Stimulated activated CD4-positive, alpha-beta T cell treated with anti-CD3 and anti-CD28 coated beads, Interleukin-15, amount 100 ng/mL, for 48 hours (primary cell): ENCODE measurements at regions not wholly inside any gene's neighbourhood (a gene's known extent, or its start where the extent isn't known, plus 50 kb on each side); places are given as distances from the start of the nearest gene placed in this dataset.
A peak's percentile ranks its signal among the peaks of the same experiment; 100 is the strongest.
"Not testable (repeated sequence)": the region's sequence is repeated elsewhere in the genome, so short reads cannot be mapped to it uniquely, and the experiment has no call there.

Experiments used
- DNase-seq, 2 donors: peaks; one replicate each; pipeline ENCODE4 v3.0.0-alpha.2; 2020; ENCODE audit warnings: low read depth in 2 of 2

DNA sequence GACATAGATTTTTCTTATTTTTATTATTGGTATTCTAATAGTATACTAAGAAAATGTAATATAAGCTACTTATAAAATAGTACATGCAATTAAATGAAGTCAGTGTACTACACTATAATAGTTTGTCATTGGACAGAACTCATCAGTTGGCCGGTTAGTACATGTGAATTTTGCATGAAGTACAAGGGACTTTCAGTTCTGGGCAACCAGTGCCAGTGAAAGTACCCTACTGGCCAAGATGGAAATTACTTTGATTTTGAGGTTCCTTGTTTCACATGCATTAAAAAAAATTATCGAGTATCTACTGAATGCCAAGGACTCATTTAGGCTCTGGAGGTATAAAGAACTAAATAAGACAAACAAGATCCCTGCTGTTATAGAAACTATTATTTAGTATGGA is 213.4 kb upstream of the ELL2 start:
- DNase-seq: no peak

DNA sequence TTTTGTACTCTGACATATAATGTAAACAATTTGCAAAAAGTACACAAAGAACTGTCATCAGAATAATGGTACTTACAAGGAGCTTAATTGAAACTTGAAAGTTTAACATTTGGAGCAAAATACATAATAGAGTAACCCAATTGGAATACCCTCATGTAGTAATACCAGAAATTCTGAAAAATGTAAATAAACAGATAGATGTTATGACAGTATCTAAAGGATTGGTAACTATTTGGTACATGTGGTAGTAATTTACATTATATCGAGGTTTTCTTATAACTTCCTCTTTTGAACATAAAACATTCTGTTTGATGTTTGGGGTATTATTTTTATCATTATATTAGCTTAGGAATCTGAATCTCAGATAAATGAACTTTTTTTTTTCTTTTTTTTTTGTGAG is 211.7 kb upstream of the ELL2 start:
- DNase-seq: no peak

DNA sequence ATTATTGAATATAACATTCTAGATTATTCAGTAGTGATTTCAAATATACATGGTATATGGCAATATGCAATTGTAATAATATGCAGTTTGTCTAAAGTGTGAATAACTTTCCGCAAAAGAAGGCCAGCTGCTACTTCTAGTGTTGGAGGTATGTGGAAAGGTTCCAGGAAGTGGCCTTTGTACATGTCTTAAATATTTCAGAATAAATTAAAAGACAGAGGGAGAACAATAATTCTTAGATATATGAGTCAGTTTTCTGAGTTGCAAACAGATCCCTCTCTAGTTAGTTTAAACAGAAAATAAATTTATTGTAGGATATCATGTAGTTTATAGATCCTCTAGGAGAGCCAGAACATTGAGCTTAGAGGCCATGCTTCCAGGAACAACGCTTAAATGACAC is 210.8 kb upstream of the ELL2 start:
- DNase-seq: no peak

DNA sequence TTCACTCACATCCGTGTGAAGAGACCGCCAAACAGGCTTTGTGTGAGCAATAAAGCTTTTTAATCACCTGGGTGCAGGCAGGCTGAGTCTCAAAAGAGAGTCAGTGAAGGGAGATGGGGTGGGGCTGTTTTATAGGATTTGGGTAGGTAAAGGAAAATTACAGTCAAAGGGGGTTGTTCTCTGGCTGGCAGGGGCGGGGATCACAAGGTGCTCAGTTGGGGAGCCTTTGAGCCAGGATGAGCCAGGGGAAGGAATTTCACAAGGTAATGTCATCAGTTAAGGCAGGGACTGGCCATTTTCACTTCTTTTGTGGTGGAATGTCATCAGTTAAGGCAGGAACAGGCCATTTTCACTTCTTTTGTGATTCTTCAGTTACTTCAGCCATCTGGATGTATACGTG is 210.3 kb upstream of the ELL2 start:
- DNase-seq: not testable (repeated sequence)

DNA sequence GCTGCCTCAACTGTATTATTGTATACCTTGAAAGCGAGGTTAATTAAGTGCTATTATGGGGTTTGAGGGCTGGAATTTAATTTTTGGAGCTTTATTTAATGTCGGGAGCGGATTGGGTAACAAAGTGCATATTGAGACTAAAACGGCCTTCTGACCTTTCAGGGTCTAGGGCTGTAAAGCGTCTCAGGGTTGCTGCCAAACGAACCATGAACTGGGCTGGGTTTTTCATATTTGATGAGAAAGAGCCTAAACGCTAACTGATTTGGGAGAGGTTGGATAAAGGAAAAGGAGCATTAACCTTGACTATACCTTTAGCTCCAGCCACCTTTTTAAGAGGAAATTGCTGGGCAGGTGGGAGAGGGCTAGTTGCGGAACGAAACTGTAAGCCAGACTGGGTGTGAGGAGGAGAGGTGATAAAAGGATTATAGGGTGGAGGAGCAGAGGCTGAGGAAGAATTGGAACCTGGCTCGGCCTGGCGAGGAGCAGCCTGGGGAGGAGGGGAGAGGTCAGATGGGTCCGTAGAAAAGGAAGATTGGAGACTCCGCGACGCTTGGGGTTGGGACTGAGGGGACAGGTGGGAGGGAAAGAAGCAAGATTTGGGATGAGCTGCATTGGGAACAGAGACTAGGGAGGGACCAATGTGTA is 209.0 kb upstream of the ELL2 start:
- not testable (repeated sequence) for DNase-seq

DNA sequence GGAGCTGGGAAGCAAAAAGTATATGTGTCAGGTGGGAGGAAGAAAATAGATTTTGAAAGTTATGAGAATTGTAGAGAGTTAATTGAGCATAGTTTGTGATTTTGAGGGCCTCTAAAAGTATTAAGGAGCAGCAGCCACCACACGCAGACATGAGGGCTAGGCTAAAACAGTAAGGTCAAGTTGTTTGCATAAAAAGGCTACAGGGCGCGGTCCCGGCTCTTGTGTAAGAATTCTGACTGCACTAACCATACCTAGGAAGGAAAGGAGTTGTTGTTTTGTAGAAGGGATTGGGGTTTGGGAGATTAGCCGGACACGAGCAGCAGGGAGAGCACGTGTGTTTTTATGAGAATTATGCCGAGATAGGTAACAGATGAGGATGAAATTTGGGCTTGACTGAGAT is 207.2 kb upstream of the ELL2 start:
- not testable (repeated sequence) for DNase-seq

DNA sequence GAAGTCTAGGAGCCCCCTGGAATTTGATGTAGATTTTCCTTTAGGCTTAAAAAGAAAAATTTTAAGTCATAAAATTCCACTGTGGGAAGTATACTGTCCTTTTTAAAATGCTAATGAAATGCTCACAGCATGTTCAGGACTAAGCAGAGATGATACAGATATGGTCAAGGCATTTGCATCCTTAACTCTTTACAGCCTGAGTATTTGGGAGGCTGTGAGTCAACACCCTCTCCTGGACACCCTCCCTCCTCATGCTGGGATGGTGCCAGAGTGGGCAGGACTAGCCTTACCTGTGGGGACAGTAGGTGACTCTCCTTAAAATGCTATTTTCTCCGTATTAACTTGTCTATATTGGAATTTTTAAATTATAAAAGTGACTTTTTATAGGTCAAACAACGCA is 197.4 kb upstream of the ELL2 start:
- no peak for DNase-seq

DNA sequence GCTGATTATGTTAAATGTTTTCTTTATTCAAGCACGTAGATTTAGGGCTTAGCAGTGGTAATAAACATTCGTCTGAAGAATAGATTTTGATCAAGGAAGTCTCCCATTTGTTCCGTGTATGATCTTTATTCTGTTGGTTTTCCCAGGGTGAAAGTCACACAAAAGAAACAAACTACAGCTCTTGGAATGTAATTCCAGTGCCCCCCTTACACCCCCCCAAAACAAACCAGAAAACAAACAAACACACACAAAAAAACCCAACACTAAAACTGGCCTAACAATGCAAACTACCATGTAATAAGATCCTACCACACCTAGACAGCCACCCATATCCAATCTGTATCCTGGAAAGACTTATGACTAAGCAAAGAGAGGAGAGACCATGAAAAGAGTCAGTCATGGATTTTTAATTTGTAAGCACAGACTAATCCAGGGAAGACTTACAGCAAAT is 196.2 kb upstream of the ELL2 start:
- no peak for DNase-seq

DNA sequence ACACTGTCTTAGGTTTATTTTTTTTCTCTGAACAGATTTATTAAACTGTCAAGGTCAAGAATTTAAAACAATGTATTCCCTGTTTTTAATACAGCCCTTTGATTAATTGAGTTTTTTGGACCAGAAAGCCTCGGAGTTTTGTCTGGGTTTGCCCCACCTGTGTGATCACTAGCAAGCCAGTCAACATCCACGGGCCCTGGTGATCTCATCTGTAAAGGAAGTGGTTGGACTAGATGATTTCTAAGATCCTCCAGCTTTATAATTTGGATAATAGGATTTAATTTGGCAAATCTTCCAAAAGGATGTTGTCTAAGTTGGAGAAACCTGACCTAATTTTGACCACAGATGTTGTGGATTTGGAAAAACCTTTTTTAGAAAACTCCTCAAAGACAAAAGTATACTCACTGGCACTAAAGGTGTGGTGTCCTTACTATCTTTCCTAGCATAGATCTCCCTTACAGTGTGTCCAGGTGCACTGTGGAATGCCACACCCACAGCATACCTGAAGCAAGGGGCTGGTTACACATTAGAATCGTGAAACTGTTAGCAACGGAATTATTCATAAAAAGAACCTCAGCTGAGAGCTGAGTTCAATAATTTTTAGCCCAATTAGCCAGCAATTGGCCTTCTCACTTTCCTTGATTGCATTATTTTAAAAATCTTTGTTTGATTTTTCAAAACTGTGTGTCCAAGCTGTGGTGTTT is 195.6 kb upstream of the ELL2 start:
- DNase-seq: no peak

DNA sequence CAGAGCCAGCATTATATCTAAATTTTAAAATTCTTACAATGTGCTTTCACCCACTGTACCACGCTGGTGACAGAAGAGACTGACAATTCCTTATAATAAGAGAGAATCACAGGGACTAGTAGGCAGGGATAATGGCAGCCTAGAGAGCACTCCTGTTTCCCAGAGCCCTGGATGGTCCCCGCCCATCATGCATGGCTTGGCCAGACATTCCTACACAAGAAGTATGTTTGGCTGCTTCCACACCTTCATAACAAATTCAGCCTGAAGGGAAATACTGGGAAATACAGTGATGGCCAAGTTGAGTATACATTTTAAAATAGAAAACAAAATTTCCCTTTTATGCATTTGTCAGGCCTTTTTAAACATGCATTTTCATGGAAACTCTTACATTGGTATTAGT is 193.5 kb upstream of the ELL2 start:
- DNase-seq: no peak

DNA sequence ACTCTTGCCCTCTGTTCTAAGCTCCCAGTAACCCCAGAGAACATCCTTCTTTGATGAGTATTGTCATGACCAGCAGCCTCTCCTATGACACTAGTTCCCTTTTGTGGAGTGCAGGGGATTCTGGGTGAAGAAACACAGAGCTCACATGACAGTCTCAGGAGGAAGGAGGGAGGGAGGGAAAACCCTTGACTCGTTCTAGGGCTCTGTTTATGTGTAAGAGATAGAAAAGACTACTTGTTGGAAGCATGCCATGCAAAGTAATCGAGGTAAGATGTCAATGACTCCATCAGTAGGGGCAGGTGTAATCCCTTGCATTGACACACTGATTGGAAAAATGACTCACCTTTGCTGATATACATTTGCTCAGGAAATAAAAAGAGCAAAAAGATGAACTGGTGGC is 190.2 kb upstream of the ELL2 start:
- peak in 1 of 2 donors; percentile 2 for DNase-seq

DNA sequence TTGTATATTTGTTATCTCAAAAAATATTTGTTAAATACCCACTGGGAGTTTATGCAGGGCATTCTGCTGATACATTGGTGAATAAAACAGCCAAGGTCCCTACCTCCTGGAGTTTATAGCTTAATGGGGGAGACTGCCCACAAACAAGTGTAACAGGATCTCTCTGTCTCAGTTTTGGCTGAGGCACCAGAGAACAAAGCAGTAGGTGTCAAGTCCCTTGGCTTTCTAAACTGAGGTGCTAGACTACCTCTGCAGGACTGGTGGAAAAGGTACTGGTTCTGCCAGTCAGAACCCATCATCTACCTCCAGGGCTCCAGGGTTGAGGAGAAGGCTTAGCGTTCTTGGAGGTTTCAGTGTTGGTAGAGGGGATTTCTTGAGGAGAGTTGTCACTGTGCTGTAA is 188.4 kb upstream of the ELL2 start:
- no peak for DNase-seq

DNA sequence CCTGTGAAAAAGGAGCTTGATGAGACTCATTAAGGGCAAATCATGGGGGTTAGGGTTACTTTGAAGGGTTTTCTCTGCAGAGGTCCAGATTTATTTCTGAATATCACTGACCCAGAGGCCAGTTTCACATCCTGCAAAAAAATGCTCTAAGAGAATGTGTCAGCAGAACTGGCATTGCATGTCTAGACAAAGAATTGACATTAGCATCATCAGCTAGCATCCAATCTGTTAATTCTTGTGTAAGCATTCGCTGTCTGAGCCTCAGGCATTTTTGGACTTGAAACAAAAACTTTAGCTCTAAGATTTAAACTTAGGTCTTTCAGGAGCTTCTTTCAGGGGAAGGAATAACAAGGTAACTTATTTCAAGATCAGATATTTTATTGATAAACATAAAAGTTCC is 187.9 kb upstream of the ELL2 start:
- no peak for DNase-seq

DNA sequence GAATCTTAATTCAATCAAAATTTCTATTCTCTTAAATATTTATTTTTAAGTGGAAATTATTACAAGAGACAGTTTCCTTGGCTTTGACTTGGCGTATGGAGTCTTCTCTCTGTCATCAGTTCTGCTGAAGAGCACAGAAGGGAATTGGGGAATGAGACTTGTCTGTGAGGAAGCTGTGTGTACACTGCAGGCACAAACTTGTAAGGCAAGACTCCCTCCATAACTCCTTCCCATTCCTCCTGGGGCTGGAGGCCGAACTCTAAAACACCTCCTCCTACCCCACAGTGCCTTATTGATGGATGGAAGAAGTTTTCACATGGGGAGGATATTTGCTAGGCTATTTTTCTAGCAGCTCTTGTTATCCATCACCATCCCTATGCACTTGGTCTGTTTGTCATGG is 187.4 kb upstream of the ELL2 start:
- DNase-seq: no peak

DNA sequence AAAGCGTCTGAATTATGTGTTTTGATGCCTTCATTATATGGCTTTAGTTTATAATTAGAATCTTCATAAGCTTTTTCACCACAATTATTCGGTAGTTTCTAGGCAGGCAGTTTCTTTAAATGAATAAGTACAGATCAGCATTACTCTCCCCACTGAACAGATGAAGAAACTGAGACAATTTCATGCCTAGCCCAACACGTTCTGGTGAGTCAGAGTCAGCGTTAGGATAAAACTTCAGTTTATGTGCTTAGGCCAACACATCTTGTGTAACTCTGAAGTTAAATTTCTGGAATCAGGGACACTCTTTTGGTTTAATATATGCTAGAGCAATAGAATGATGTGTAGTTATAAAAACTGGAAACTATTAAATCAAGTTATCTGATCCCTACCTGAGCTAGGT is 186.7 kb upstream of the ELL2 start:
- DNase-seq: no peak

DNA sequence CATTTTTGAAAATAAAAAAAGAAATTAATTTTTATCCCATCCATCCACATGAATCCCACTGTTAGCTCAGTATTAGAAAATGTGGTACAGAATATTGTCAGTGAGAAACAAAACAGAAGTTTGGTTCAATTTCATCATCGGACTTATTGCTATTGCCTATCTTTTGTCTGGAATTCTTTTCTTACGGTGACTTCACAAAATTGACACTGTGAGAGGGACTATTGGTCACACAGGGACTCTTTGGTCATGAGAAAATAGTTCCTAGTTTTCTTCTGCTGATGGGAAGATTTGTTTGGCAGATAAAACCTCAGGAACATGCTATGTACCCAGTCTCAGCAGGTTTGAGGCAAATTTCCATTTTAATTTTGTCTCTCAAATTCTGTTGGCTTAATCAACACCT is 186.2 kb upstream of the ELL2 start:
- no peak for DNase-seq

DNA sequence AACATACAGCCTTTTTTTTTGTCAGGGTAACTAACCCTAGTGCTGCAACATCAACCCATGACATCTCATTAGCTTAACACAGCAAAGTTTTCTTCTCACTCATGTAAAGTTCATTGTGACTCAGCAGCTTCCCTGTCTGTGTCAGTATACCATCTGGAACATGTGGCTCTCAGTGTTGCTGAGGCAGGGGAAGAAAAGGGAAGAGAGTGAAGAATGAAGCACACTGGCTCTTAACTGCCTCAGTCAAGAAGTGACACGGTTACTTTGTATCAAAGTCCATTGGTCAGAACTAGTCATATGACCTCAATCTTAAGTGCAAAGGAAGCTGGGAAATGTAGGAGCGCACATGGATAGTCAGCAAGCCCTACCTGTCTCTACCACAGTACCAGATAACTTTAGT is 185.0 kb upstream of the ELL2 start:
- no peak for DNase-seq

DNA sequence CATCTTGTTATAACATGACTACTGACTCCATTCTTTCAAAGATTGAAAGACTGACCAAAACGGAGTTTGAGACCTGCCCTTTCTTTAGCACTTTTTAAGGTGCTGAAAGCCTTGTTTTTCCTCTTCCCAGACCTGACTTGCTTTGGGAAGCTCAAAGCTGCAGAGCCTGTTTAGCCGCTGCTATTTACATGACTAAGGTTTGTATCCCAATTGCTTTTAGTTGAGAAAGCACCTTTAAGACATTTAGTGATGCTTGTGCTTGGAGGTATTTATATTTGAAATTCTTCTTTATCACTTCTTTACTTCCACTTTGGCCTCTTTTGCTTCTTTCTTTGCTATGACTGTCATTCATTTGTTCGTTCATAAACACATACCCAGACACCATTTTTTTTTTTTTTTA is 182.6 kb upstream of the ELL2 start:
- no peak for DNase-seq

DNA sequence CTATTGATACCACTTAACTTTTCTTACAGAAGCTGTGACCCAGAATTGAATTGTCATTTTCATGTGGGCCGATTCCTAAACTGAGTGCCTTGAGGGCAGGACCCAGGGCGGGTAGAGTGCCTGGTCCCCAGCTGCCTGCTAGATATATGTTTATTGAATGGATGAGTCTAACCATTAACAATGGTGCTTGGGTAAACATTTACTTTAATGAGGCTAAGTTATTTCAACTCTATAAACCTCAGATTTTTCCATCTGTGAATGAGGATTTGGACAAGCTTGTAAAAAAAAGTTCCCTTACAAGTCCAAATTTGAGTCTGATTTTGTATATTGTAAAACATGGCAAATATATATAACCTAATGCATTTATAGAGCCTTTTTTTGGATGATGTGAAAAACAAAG is 181.8 kb upstream of the ELL2 start:
- DNase-seq: no peak

DNA sequence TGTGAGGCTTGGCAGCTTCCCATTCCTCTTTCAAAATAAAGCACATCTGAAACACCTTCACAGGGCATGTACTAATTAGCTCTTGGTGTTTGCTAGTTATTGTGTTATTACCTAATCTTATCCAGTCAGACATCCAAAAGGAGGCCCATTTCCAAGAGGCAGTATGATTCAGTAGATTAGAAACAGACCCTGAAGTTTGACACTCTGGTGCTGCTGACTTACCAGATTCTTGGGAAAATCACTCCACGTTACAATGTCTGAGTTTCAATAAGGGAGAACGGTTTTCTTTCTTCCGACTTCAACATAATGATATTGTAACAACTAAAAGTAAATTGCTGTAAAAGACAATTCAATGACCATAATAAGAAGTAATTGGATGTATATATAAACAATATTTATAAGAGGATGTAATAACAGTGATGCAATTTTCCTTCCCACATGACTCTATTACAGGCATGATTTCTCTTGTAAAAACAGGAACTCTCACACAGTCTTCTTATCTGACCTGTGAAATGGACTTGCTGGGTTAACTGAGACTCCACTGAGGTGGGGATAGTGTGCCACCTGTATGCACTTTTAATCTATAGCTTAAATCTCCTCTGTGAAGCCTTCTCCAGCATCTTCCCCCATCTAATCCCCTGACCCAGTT is 181.3 kb upstream of the ELL2 start:
- no peak for DNase-seq

DNA sequence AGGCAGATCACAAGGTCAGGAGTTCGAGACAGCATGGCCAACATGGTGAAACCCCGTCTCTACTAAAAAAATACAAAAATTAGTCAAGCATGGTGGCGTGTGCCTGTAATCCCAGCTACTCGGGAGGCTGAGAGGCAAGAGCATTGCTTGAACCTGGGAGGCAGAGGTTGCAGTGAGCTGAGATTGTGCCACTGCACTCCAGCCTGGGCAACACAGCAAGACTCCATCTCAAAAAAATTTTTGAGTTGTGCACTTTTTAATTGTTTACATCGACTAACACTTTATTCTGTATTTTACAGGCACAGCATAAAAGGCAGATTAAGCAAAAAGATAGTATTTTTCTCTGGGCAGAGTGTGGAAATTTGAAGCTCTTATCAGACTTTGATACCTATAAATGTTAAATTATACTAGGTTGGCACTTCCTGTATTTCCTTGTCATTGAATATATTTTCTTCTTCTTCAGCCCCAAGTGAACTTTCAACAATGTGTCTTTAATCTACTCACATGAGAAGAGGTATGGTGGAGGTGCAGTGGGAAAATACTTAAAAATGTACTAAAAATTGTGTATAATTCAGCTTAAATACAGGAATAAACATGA is 180.6 kb upstream of the ELL2 start:
- DNase-seq: no peak

DNA sequence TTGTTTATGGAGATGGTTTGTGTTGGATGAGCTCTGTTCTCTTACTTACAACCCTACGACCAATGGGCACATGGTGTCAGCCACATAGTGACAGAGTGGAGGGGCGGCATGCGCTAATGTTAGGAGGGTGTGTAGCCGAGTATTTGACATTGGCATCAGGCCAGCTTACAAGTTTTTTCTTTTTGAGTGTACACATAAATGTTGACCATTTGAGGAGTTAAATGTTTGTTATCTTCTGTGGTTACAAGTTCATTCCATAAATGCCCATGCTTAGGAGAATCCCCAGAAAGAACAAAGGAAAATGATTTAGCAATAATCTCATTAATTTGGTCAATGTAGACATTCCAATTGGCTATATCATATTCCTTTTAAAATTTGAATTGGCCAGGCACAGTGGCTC is 180.1 kb upstream of the ELL2 start:
- DNase-seq: no peak

DNA sequence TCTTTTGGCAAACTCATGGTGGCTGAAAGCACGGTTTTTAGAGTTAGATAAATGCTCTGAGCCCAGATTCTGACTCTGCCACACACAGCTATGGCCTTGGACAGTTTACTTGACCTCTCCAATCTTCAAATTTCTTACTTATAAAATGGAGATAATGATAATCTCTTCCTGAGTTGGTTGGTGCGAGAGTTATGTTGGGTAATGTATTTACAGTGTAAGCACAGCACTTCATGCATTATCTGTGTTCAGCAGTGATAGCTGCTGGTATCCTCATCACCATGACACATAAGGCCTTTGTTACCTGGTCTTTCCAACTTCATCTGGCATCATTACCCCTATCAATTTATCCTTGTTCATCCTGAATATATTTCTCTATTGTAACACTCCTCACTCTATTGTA is 178.8 kb upstream of the ELL2 start:
- DNase-seq: no peak
